Gastrocnemius medialis (tissue), 4 donors: ENCODE measurements at regions not wholly inside any gene's neighbourhood (a gene's known extent, or its start where the extent isn't known, plus 50 kb on each side); places are given as distances from the start of the nearest gene placed in this dataset.

Experiments
- CTCF ChIP-seq, 5 experiments: fragments of 450-650 bp in 3 of 5; fragments of 200-600 bp in 2 of 5; sonication (generic) in 2 of 5; IDR thresholded peaks in 4 of 5; conservative IDR thresholded peaks in 1 of 5; 1 replicate in 4 of 5; 2 replicates in 1 of 5; pipeline ENCODE4 v1.5.1; 2016 to 2019; ENCODE audit warnings: antibody characterized with exemption in 5 of 5, mild to moderate bottlenecking in 3 of 5, moderate library complexity in 3 of 5
- POLR2A ChIP-seq, 2 donors: fragments of 450-650 bp; IDR thresholded peaks; one replicate each; pipeline ENCODE4 v1.6.1; 2017; ENCODE audit warnings: antibody characterized with exemption in 2 of 2, mild to moderate bottlenecking in 2 of 2, moderate library complexity in 2 of 2

DNA sequence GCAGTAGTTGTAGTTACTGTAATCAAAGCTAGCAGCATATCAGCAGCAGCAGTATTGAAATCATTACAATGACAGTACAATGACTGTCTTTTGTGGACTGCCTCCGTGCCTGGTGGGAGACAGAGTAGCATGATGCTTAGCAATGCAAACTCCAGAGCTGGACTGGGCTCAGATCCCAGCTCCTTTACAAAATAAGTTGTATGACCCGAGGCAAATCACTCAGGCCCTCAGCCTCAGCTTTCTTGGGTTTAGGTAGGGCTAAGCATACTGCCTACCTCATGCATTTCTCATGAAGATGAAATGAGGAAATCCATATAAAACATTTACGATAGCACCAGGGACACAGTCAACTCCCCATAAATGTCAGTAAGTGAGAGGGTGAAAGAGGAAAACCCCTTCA is 170.7 kb downstream of the TTC32 start:
- TF ChIP-seq CTCF (IDR thresholded peaks at IDR 0.05 in 4 of 5, conservative IDR thresholded peaks at IDR 0.05 in 1 of 5) (no peak), POLR2A (IDR thresholded peaks at IDR 0.05) (no peak)
